K562 (cell line): ENCODE measurements at regions not wholly inside any gene's neighbourhood (a gene's known extent, or its start where the extent isn't known, plus 50 kb on each side); places are given as distances from the start of the nearest gene placed in this dataset.
"Not testable (repeated sequence)": the region's sequence is repeated elsewhere in the genome, so short reads cannot be mapped to it uniquely, and the experiment has no call there.

Experiments used
- ATAC-seq: fragments of 200-7000 bp; cut with Tn5 transposase; 3 replicates; pipeline ENCODE4 v1.9.1; 2020; ENCODE audit warnings: moderate library complexity
- BruUV-seq: library from RNA; stranded (reverse); fragments of 400-500 nt; replicated peaks from 2 replicates; lab custom pipeline; 2021; lab: Mats Ljungman, UMichigan
- CTCF ChIA-PET: fragments of 300-600 bp; formaldehyde crosslinking; extraction: SDS; loops from one replicate; lab custom pipeline; 2021; ENCODE audit warnings: low intra/inter-chr PET ratio; lab: Yijun Ruan, JAX
- POLR2A ChIA-PET: fragments of 300-600, 350-650 bp; sonication (Branson Sonifier 250); formaldehyde crosslinking; extraction: SDS; loops from one replicate; lab custom pipeline; 2021; ENCODE audit warnings: antibody characterized with exemption, inconsistent platforms; lab: Yijun Ruan, JAX
- DNase-seq, 4 experiments: peaks; one replicate each; pipeline versions ENCODE4 v3.0.0 to v3.0.0-alpha.2; 2011 to 2018; ENCODE audit warnings: low spot score in 3 of 4, mixed read lengths in 3 of 4; ENCODE audit errors: extremely low read depth in 1 of 4
- FAIRE-seq: peaks from 2 replicates; lab custom pipeline; 2011; peaks lifted over from hg19 to GRCh38; lab: Jason Lieb, UNC
- H2AFZ ChIP-seq: 2 replicates; pipeline ENCODE4 v1.6.0; 2011; ENCODE audit warnings: low read depth, low read length, control low read depth, inconsistent platforms
- H3K27ac ChIP-seq: fragments of 200-600 bp; 3 replicates; pipeline ENCODE4 v1.8.0; 2011; ENCODE audit warnings: low read depth, mild to moderate bottlenecking, control low read depth, inconsistent platforms, low read length, moderate library complexity, mixed read lengths; ENCODE audit errors: extremely low read depth
- H3K27me3 ChIP-seq, 2 experiments: fragments of 300-600 bp in 1 of 2; 2 replicates in 1 of 2; 3 replicates in 1 of 2; pipeline versions ENCODE4 v1.6.0 to v1.8.0; 2011; ENCODE audit warnings: inconsistent platforms in 2 of 2, low read length in 2 of 2, mild to moderate bottlenecking in 1 of 2, mixed read lengths in 1 of 2, moderate library complexity in 1 of 2; ENCODE audit not compliant: control insufficient read depth in 2 of 2, insufficient read depth in 2 of 2
- H3K36me3 ChIP-seq: fragments of 300-600 bp; 3 replicates; pipeline ENCODE4 v1.8.0; 2011; ENCODE audit warnings: mild to moderate bottlenecking, low read length, inconsistent platforms; ENCODE audit not compliant: control insufficient read depth, insufficient read depth
- H3K4me1 ChIP-seq, 2 experiments: fragments of 200-600 bp in 1 of 2; replicated peaks in 1 of 2; 2 replicates in 1 of 2; 3 replicates in 1 of 2; pipeline versions ENCODE4 v1.5.1 to v1.8.0; 2011; ENCODE audit warnings: inconsistent platforms in 2 of 2, low read length in 2 of 2, mild to moderate bottlenecking in 1 of 2, mixed read lengths in 1 of 2, moderate library complexity in 1 of 2; ENCODE audit not compliant: control insufficient read depth in 2 of 2, insufficient read depth in 2 of 2
- H3K4me2 ChIP-seq: 2 replicates; pipeline ENCODE4 v1.6.1; 2011; ENCODE audit warnings: low read length, control low read depth, inconsistent platforms, mixed read lengths; ENCODE audit not compliant: insufficient read depth
- H3K4me3 ChIP-seq: fragments of 200-600 bp; sonication (generic), shearing (Covaris generic); 2 replicates; pipeline ENCODE4 v1.5.1; 2016; ENCODE audit warnings: control low read depth, inconsistent platforms
- H3K79me2 ChIP-seq: fragments of 200-600 bp; 3 replicates; pipeline ENCODE4 v1.8.0; 2011; ENCODE audit warnings: low read length, inconsistent platforms; ENCODE audit not compliant: control insufficient read depth, insufficient read depth
- H3K9ac ChIP-seq, 2 experiments: 2 replicates each; pipeline versions ENCODE4 v1.6.0 to v1.6.1; 2011; ENCODE audit warnings: low read depth in 2 of 2, low read length in 2 of 2, control low read depth in 1 of 2, inconsistent platforms in 1 of 2, mild to moderate bottlenecking in 1 of 2, mixed read lengths in 1 of 2; ENCODE audit not compliant: insufficient read depth in 1 of 2
- H3K9me1 ChIP-seq: one replicate; pipeline ENCODE4 v1.6.0; 2011; ENCODE audit warnings: inconsistent platforms, mild to moderate bottlenecking, low read length, moderate library complexity; ENCODE audit not compliant: control insufficient read depth, insufficient read depth
- H3K9me3 ChIP-seq: replicated peaks from 2 replicates; pipeline ENCODE4 v1.5.1; 2011; ENCODE audit warnings: low read depth, low read length, inconsistent platforms; ENCODE audit not compliant: control insufficient read depth, insufficient read depth
- H4K20me1 ChIP-seq: replicated peaks from 2 replicates; pipeline ENCODE4 v1.6.1; 2011; ENCODE audit warnings: low read length, inconsistent platforms, mixed read lengths; ENCODE audit not compliant: control insufficient read depth, insufficient read depth
- NFYB ChIP-seq: IDR thresholded peaks from 2 replicates; pipeline ENCODE4 v1.6.1; 2011; ENCODE audit warnings: mild to moderate bottlenecking, moderate library complexity; ENCODE audit not compliant: insufficient read length; ENCODE audit errors: extremely low read depth
- WGBS: fragments of 100-300 bp; shearing (Covaris generic); methylation state at CpG from one replicate; pipeline ENCODE4 v1.1.6; 2016; ENCODE audit warnings: low coverage, mixed read lengths; ENCODE audit not compliant: insufficient coverage; ENCODE audit errors: missing lambda C conversion rate; 5-methylcytosine and 5-hydroxymethylcytosine counted together
- in situ Hi-C: fragments of 300-500 bp; cut with MboI; formaldehyde crosslinking; loops from 4 replicates; pipeline ENCODE4 v1.15.0; 2018; ENCODE audit warnings: inconsistent platforms, mixed read lengths
- intact Hi-C: fragments of 100-400 bp; cut with micrococcal nuclease; formaldehyde crosslinking; loops from 2 replicates; pipeline ENCODE4 v1.14.2; 2022
- TF ChIP-seq, protein P1 (sequence below): sonication (generic); formaldehyde crosslinking; IDR thresholded peaks from 2 replicates; pipeline ENCODE4 v1.8.1; 2023; ENCODE audit warnings: mild to moderate bottlenecking, missing genetic modification reagents

DNA sequence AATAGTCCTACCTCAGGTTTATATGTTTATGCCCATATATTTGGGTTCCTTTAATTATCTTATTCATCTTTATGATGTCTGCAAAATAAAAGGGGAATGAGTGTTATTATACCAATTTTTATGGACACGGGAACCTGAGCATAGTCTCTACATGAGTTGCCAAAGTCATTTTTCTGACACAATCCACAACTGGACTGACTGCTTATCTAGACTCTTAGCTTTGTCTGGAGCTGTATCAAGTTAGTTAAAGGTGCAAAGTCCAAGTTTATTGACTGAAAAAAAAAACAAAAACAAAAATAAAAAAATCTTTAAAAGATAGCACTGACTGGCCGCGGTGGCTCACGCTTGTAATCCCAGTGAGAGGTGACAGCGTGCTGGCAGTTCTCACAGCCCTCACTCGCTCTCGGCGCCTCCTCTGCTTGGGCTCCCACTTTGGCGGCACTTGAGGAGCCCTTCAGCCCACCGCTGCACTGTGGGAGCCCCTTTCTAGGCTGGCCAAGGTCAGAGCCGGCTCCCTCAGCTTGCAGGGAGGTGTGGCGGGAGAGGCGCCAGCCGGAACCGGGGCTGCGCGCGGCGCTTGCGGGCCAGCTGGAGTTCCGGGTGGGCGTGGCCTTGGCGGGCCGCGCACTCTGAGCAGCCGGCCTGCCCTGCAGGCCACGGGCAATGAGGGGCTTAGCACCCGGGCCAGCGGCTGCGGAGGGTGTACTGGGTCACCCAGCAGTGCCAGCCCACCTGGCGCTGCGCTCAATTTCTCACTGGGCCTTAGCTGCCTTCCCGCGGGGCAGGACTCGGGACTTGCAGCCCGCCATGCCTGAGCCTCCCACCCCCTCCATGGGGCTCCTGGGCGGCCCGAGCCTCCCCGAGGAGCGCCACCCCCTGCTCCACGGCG is 116.6 kb upstream of the MBNL1 start:
- H2AFZ ChIP-seq, H3K27ac ChIP-seq, ATAC-seq, H3K4me2 ChIP-seq, FAIRE-seq, in situ Hi-C loops, H3K9me1 ChIP-seq, H3K27me3 ChIP-seq, H3K9ac ChIP-seq, DNase-seq, H3K4me1 ChIP-seq, H3K9me3 ChIP-seq, H4K20me1 ChIP-seq, intact Hi-C loops, H3K4me3 ChIP-seq, H3K79me2 ChIP-seq, CTCF ChIA-PET, POLR2A ChIA-PET, BruUV-seq, H3K36me3 ChIP-seq: not testable (repeated sequence)
- 74% methylated on average over 14 of the region's 42 CpGs for WGBS
- TF ChIP-seq, protein P1, sequence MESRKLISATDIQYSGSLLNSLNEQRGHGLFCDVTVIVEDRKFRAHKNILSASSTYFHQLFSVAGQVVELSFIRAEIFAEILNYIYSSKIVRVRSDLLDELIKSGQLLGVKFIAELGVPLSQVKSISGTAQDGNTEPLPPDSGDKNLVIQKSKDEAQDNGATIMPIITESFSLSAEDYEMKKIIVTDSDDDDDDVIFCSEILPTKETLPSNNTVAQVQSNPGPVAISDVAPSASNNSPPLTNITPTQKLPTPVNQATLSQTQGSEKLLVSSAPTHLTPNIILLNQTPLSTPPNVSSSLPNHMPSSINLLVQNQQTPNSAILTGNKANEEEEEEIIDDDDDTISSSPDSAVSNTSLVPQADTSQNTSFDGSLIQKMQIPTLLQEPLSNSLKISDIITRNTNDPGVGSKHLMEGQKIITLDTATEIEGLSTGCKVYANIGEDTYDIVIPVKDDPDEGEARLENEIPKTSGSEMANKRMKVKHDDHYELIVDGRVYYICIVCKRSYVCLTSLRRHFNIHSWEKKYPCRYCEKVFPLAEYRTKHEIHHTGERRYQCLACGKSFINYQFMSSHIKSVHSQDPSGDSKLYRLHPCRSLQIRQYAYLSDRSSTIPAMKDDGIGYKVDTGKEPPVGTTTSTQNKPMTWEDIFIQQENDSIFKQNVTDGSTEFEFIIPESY (CRISPR knock-in tag), result peak; percentile 89

DNA sequence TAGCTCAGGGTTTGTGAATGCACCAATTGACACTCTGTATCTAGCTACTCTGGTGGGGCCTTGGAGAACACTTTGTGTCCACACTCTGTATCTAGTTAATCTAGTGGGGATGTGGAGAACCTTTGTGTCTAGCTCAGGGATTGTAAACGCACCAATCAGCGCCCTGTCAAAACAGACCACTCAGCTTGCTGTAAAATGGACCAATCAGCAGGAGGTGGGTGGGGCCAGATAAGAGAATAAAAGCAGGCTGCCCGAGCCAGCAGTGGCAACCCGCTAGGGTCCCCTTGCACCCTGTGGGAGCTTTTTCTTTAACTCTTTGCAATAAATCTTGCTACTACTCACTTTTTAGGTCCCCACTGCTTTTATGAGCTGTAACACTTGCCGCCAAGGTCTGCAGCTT is 115.6 kb upstream of the MBNL1 start:
- DNase-seq, ATAC-seq, H4K20me1 ChIP-seq, H3K27ac ChIP-seq, H3K9ac ChIP-seq, H3K9me1 ChIP-seq, H3K9me3 ChIP-seq, H2AFZ ChIP-seq, H3K79me2 ChIP-seq, CTCF ChIA-PET, H3K27me3 ChIP-seq, H3K4me2 ChIP-seq, H3K36me3 ChIP-seq, in situ Hi-C loops, FAIRE-seq, BruUV-seq, intact Hi-C loops, H3K4me1 ChIP-seq, H3K4me3 ChIP-seq: not testable (repeated sequence)
- POLR2A ChIA-PET, result interaction anchor here (1.2 kb wide), 1 partner anchor 8 kb away, joined by 3 read pairs; no protein-coding TSS in a partner anchor
- 80% methylated on average over 5 of the region's 5 CpGs for WGBS
- peak; percentile 54 for TF ChIP-seq NFYB
- TF ChIP-seq, protein P1 (CRISPR knock-in tag), result peak; percentile 44; the same call in 1 of the 2 replicates
